ENCODE measurements at regions not wholly inside any gene's neighbourhood (a gene's known extent, or its start where the extent isn't known, plus 50 kb on each side); places are given as distances from the start of the nearest gene placed in this dataset.

GRCh38 chr4:186891859-186892486 is 168.3 kb upstream of the FAT1 start:
- no peak overlapping the region for H3K4me3 ChIP-seq
- H3K27ac ChIP-seq: no peak overlapping the region
- ATAC-seq: no peak

DNA sequence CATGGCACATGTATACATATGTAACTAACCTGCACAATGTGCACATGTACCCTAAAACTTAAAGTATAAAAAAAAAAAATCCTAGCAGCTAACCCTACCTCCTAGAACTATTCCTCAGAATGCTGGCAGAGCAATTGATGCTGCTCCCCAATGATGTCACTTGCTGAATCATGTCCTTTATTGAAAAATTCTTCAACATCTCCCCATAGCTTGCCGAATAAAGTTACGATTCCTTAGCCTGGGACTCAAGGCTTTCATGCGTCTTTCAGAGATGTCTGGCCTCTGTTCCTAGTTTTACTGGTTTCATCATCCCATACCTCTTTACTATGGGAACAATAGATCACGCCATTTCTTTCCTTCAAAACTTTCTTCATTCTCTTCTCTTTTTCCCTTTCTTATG is 174.7 kb upstream of the FAT1 start:
- H3K27me3 ChIP-seq (ENCODE audit: insufficient read depth in 3 of 3, low read length in 2 of 3): no peaks in the 10 kb centered on the region
- H3K27ac ChIP-seq: no peak overlapping the region
- DNase-seq (no peak), ATAC-seq (no peak)
- H3K4me1 ChIP-seq: no peaks in the 10 kb centered on the region
- WGBS, 3 donors: 94 to 98% (median 97%) methylated on average over 4 of the region's 4 CpGs
- intact Hi-C loops (cut with DNase I): no loop called here
- H3K36me3 ChIP-seq (ENCODE audit: insufficient read depth in 1 of 2, low read depth in 1 of 2): no peaks in the 10 kb centered on the region
- TF ChIP-seq, protein P1, sequence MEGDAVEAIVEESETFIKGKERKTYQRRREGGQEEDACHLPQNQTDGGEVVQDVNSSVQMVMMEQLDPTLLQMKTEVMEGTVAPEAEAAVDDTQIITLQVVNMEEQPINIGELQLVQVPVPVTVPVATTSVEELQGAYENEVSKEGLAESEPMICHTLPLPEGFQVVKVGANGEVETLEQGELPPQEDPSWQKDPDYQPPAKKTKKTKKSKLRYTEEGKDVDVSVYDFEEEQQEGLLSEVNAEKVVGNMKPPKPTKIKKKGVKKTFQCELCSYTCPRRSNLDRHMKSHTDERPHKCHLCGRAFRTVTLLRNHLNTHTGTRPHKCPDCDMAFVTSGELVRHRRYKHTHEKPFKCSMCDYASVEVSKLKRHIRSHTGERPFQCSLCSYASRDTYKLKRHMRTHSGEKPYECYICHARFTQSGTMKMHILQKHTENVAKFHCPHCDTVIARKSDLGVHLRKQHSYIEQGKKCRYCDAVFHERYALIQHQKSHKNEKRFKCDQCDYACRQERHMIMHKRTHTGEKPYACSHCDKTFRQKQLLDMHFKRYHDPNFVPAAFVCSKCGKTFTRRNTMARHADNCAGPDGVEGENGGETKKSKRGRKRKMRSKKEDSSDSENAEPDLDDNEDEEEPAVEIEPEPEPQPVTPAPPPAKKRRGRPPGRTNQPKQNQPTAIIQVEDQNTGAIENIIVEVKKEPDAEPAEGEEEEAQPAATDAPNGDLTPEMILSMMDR (IDR thresholded peaks at IDR 0.05): no peak
- H3K4me3 ChIP-seq: no peak overlapping the region
- H3K9me3 ChIP-seq: no peaks in the 10 kb centered on the region

More at GRCh38 chr4:186891859-186892486, 168.3 kb upstream of the FAT1 start:
- TF ChIP-seq, protein P1 (IDR thresholded peaks at IDR 0.05): no peak
- no peaks in the 10 kb centered on the region for H3K36me3 ChIP-seq (ENCODE audit: insufficient read depth in 1 of 2, low read depth in 1 of 2)
- DNase-seq: no peak
- intact Hi-C loops (cut with DNase I): no loop called here
- no peaks in the 10 kb centered on the region for H3K9me3 ChIP-seq
- no peaks in the 10 kb centered on the region for H3K27me3 ChIP-seq (ENCODE audit: insufficient read depth in 3 of 3, low read length in 2 of 3)
- H3K4me1 ChIP-seq: no peaks in the 10 kb centered on the region
- WGBS, 3 donors: 64 to 90% (median 74%) methylated on average over 12 of the region's 12 CpGs

GRCh38 chr4:186900232-186900900 is 176.7 kb upstream of the FAT1 start:
- Histone ChIP-seq H3K27ac (no peak overlapping the region), H3K4me1 (no peaks in the 10 kb centered on the region), H3K27me3 (ENCODE audit: insufficient read depth in 3 of 3, low read length in 2 of 3) (no peaks in the 10 kb centered on the region), H3K4me3 (no peak overlapping the region), H3K9me3 (no peaks in the 10 kb centered on the region), H3K36me3 (ENCODE audit: insufficient read depth in 1 of 2, low read depth in 1 of 2) (no peaks in the 10 kb centered on the region)
- intact Hi-C loops (cut with DNase I): no loop called here
- no peak for DNase-seq
- TF ChIP-seq, protein P1 (IDR thresholded peaks at IDR 0.05): no peak
- no peak for ATAC-seq
- 60 to 68% (median 62%) methylated on average over 9 of the region's 9 CpGs for WGBS, 3 donors

GRCh38 chr4:186900984-186901383 is 177.3 kb upstream of the FAT1 start:
- Histone ChIP-seq H3K27ac (no peak overlapping the region), H3K36me3 (ENCODE audit: insufficient read depth in 1 of 2, low read depth in 1 of 2) (no peaks in the 10 kb centered on the region), H3K27me3 (ENCODE audit: insufficient read depth in 3 of 3, low read length in 2 of 3) (no peaks in the 10 kb centered on the region), H3K4me1 (no peaks in the 10 kb centered on the region), H3K4me3 (no peak overlapping the region), H3K9me3 (no peaks in the 10 kb centered on the region)
- 66 to 86% (median 69%) methylated on average over 3 of the region's 3 CpGs for WGBS, 3 donors
- ATAC-seq (no peak), DNase-seq (no peak)
- TF ChIP-seq, protein P1 (IDR thresholded peaks at IDR 0.05): no peak
- intact Hi-C loops (cut with DNase I): no loop called here

Data from psoas muscle (tissue), 7 donors.